ENCODE measurements at regions not wholly inside any gene's neighbourhood (a gene's known extent, or its start where the extent isn't known, plus 50 kb on each side); places are given as distances from the start of the nearest gene placed in this dataset.
A peak's percentile ranks its signal among the peaks of the same experiment; 100 is the strongest.

DNA sequence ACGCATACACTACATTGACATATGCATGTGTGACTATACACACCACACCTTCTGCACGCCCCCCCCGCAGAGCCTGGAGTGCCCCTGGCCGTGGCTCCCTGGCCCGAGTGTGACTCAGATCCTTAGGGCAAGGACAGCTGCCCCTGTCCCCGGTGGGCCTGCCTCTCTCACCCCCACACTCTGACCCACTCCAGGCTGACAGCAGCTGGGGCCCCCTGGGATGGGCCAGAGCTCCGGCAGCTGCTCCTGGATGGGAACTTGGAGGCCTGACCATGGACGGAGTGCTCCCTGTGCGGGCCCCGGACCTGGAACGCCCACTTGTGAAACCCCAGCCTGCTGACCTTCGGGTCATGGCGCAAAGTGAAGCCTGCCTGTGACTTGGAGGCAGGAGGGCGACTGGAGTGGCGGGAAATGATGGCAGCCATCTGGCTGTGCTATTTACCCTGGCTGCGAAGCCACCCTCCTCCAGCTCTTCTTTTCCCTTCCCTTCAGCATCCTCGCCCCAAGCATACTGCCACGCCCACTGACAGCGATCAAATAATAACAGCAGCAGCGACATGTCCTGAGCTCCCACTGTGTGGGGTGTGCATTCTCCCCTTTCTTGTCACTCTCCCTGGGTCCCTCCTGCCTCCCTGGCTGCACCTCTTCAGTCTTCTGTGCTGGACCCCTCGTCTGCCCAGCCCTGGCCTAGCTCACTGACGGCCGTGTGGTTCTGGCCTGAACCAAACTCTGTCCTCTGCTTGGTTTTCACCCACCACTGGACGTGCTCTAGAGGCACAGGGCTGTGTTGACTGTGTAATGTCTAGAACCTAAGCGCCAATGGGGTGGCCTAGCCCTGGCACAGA, 90.7 kb upstream of the MEF2A start:
- in situ Hi-C loops (cut with HindIII; ENCODE audit: low pct_ligation_motif_present, low sequenced_read_pairs) = no loop called here
- no peak overlapping the region for H3K4me3 ChIP-seq (ENCODE audit: low read depth, low read length)
- H3K36me3 ChIP-seq (replicated peaks) = no peaks in the 10 kb centered on the region
- TF ChIP-seq, protein P1, sequence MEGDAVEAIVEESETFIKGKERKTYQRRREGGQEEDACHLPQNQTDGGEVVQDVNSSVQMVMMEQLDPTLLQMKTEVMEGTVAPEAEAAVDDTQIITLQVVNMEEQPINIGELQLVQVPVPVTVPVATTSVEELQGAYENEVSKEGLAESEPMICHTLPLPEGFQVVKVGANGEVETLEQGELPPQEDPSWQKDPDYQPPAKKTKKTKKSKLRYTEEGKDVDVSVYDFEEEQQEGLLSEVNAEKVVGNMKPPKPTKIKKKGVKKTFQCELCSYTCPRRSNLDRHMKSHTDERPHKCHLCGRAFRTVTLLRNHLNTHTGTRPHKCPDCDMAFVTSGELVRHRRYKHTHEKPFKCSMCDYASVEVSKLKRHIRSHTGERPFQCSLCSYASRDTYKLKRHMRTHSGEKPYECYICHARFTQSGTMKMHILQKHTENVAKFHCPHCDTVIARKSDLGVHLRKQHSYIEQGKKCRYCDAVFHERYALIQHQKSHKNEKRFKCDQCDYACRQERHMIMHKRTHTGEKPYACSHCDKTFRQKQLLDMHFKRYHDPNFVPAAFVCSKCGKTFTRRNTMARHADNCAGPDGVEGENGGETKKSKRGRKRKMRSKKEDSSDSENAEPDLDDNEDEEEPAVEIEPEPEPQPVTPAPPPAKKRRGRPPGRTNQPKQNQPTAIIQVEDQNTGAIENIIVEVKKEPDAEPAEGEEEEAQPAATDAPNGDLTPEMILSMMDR (IDR thresholded peaks at IDR 0.05; ENCODE audit: low read depth, low read length, missing control alignments) = no peak
- H3K27me3 ChIP-seq (replicated peaks) = no peaks in the 10 kb centered on the region
- H3K27ac ChIP-seq = no peak overlapping the region
- DNase-seq = no peak

DNA sequence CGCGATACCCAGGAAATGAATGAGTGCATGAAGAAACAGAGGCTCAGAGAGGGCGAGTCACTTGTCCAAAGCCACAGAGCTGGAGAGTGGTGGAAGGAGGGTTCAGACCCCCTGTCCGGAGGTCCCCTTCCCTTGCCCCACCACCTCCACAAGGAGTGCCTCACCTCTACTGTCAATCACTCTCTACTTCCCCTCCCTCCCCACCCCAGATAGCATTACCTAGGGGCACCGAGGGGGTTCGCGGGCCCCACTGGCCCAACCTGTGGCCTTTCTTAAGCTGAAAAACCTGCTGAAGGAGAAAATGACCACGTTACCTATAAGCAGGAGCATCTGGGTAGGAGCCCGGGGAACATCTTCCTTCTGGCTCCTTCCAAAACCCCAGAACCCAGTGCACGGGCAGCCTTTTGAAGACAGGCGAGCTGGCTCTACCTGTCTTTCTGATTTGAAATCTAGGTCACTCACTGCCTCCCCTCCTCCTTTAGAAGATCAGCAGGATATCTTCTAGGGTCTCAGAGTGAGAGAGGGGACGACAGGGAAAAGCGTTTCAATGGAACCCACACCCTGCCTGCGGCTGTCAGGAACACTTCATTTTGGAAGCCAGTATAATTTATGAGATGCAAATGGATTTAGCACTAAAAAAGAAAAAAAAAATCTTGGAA, 89.9 kb upstream of the MEF2A start:
- Histone ChIP-seq H3K27ac (no peak overlapping the region), H3K36me3 (replicated peaks) (no peaks in the 10 kb centered on the region), H3K4me3 (ENCODE audit: low read depth, low read length) (no peak overlapping the region), H3K27me3 (replicated peaks) (no peaks in the 10 kb centered on the region)
- no peak for DNase-seq
- TF ChIP-seq, protein P1 (IDR thresholded peaks at IDR 0.05; ENCODE audit: low read depth, low read length, missing control alignments) = no peak
- in situ Hi-C loops (cut with HindIII; ENCODE audit: low pct_ligation_motif_present, low sequenced_read_pairs) = no loop called here

DNA sequence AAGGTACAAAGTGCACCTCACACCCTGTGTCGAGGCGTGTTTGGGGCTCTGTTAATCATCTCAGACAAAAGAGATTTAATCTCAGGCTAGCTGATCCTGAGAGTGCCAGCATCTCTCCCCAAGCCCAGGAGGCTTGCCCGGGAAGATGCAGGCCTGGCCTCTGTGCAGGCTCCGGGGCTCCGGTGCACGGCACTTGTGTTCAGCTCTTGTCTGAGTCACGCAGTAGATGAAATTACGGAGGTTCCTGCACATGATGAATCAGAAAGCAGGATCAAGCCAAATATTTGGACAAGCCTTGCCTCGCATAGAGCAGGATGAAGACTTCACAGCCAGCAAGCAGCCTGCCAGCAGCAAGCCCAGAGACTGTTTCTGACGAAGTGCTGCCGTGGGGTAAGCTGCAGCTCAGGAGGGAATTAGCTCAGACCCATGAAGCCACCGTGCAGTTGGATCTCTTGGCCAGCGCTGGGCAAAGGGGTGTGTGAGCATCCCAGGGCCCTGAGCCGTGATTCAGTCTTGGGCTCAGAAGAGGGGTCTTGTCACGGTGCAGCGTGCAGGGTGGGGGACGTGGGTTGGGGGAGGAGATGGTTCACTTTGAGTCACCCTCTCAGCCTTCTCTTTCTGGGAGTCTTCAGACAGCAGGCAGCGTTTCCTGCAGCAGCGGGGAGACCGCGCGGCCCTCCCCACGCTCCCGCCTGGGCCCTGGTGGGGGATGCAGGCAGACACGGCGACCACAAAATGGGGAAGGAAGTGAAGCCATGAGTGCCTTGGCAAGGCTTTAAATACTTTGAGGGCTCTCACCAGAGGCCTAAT, 89.2 kb upstream of the MEF2A start:
- Histone ChIP-seq H3K27ac (peak overlapping the region; percentile 50), H3K36me3 (replicated peaks) (no peaks in the 10 kb centered on the region), H3K27me3 (replicated peaks) (no peaks in the 10 kb centered on the region), H3K4me3 (ENCODE audit: low read depth, low read length) (peak overlapping the region; percentile 26)
- in situ Hi-C loops (cut with HindIII; ENCODE audit: low pct_ligation_motif_present, low sequenced_read_pairs) = no loop called here
- DNase-seq = peak; percentile 97
- TF ChIP-seq, protein P1 (IDR thresholded peaks at IDR 0.05; ENCODE audit: low read depth, low read length, missing control alignments) = no peak

DNA sequence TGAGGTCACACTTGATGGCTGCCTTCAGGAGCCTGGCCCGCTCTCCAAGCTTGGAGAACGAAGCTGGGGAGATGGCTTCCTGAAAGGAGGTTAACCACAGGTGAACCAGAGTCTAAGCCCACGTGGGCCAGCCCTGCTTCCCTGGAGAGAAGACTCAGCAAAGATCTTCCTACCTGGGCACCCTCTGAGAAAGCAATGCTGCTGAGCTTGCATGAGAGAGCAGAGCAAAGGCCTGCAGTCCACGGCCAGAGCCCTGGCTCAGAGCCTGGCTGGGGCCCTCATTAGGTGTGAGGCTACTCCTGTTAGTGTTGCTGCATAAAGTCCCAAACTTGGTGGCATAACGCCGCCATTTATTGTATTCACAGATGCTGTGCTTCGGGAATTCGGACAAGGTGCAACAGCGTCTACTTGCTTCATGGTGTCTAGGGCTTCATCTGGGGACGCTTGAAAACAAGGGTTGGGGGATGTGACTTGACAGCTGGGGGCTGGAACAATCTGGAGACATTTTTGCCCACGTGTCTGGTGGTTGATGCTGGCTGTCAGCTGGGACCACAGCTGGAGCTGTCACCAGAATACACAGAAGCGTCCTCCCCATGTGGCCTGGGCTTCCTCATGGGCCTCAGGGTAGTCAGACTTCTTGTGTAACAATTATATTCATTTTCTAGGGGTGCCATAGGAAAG, 87.9 kb upstream of the MEF2A start:
- DNase-seq = no peak
- no peak overlapping the region for H3K27ac ChIP-seq
- TF ChIP-seq, protein P1 (IDR thresholded peaks at IDR 0.05; ENCODE audit: low read depth, low read length, missing control alignments) = no peak
- no peaks in the 10 kb centered on the region for H3K36me3 ChIP-seq (replicated peaks)
- in situ Hi-C loops (cut with HindIII; ENCODE audit: low pct_ligation_motif_present, low sequenced_read_pairs) = no loop called here
- no peaks in the 10 kb centered on the region for H3K27me3 ChIP-seq (replicated peaks)
- H3K4me3 ChIP-seq (ENCODE audit: low read depth, low read length) = no peak overlapping the region

DNA sequence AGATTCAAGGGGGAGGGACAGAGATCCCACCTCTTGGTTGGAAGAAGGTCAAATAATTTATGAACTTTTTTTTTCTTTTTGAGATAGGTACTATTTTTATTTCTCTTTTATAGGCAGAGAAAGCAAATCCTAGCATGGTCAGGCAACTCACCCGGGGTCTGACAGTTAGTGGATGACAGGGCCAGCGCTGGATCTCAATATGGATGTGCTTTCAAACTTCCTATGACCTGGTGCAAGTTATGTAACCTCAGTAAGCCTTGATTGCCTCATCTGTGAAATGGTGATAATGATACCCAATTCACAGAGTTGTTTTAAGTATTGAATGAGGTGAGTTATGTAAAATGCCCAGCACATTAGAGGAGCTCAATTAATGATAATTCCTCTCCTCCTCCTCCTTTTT, 86.8 kb upstream of the MEF2A start:
- Histone ChIP-seq H3K4me3 (ENCODE audit: low read depth, low read length) (no peak overlapping the region), H3K27ac (no peak overlapping the region), H3K27me3 (replicated peaks) (no peaks in the 10 kb centered on the region), H3K36me3 (replicated peaks) (no peaks in the 10 kb centered on the region)
- TF ChIP-seq, protein P1 (IDR thresholded peaks at IDR 0.05; ENCODE audit: low read depth, low read length, missing control alignments) = no peak
- in situ Hi-C loops (cut with HindIII; ENCODE audit: low pct_ligation_motif_present, low sequenced_read_pairs) = no loop called here
- no peak for DNase-seq
